HepG2 (cell line): ENCODE measurements at regions not wholly inside any gene's neighbourhood (a gene's known extent, or its start where the extent isn't known, plus 50 kb on each side); places are given as distances from the start of the nearest gene placed in this dataset.

ENCODE experiments used
- ATAC-seq: fragments of 200-7000 bp; cut with Tn5 transposase; 3 replicates; pipeline ENCODE4 v1.9.1; 2020; ENCODE audit warnings: mild to moderate bottlenecking, moderate library complexity
- BruUV-seq: library from RNA; stranded (reverse); fragments of 400-500 nt; replicated peaks from 2 replicates; lab custom pipeline; 2021; lab: Mats Ljungman, UMichigan
- CTCF ChIA-PET: fragments of 300-600 bp; formaldehyde crosslinking; extraction: SDS; loops from one replicate; lab custom pipeline; 2021; ENCODE audit warnings: low total read pairs, inconsistent platforms, low intra/inter-chr PET ratio; lab: Yijun Ruan, JAX
- POLR2A ChIA-PET: fragments of 350-600 bp; sonication (Branson Sonifier 250); formaldehyde crosslinking; loops from one replicate; lab custom pipeline; 2020; ENCODE audit warnings: antibody characterized with exemption, inconsistent platforms; lab: Yijun Ruan, JAX
- DNase-seq: peaks from one replicate; pipeline ENCODE4 v3.0.0-alpha.2; 2015; ENCODE audit warnings: low spot score
- FAIRE-seq: peaks from 3 replicates; lab custom pipeline; 2011; peaks lifted over from hg19 to GRCh38; lab: Jason Lieb, UNC
- H2AFZ ChIP-seq: one replicate; pipeline ENCODE4 v1.6.1; 2011; ENCODE audit warnings: low read length, inconsistent platforms
- H3K27ac ChIP-seq: fragments of 300-600 bp; 3 replicates; pipeline ENCODE4 v1.8.0; 2011; ENCODE audit warnings: mixed run types, mild to moderate bottlenecking, mixed read lengths, low read length, inconsistent platforms; ENCODE audit not compliant: insufficient read depth; ENCODE audit errors: extremely low read length
- H3K27me3 ChIP-seq, 2 experiments: fragments of 200-600 bp in 1 of 2; 2 replicates in 1 of 2; 3 replicates in 1 of 2; pipeline versions ENCODE4 v1.6.0 to v1.8.0; 2011; ENCODE audit warnings: low read length in 2 of 2, mild to moderate bottlenecking in 2 of 2, moderate library complexity in 2 of 2, inconsistent platforms in 1 of 2; ENCODE audit not compliant: insufficient read depth in 2 of 2, control insufficient read depth in 1 of 2
- H3K36me3 ChIP-seq, 2 experiments: fragments of 200-600 bp in 1 of 2; replicated peaks in 1 of 2; 2 replicates in 1 of 2; 3 replicates in 1 of 2; pipeline versions ENCODE4 v1.5.1 to v1.8.0; 2011; ENCODE audit warnings: low read length in 2 of 2, inconsistent platforms in 1 of 2; ENCODE audit not compliant: insufficient read depth in 2 of 2, control insufficient read depth in 1 of 2
- H3K4me1 ChIP-seq: 2 replicates; pipeline ENCODE4 v1.5.1; 2012; ENCODE audit warnings: low read length, inconsistent platforms; ENCODE audit not compliant: insufficient read depth
- H3K4me2 ChIP-seq: 2 replicates; pipeline ENCODE4 v1.6.0; 2011; ENCODE audit warnings: low read depth, low read length, inconsistent platforms
- H3K4me3 ChIP-seq, 3 experiments: fragments of 200-600 bp in 1 of 3; sonication (generic), shearing (Covaris generic) in 1 of 3; replicated peaks in 1 of 3; 2 replicates each; pipeline ENCODE4 v1.5.1; 2011 to 2016; ENCODE audit warnings: low read length in 3 of 3, inconsistent platforms in 2 of 3, low read depth in 2 of 3, mild to moderate bottlenecking in 2 of 3, control low read depth in 1 of 3, mixed read lengths in 1 of 3; ENCODE audit not compliant: insufficient read depth in 1 of 3
- H3K79me2 ChIP-seq: one replicate; pipeline ENCODE4 v1.6.1; 2011; ENCODE audit warnings: low read length, inconsistent platforms; ENCODE audit not compliant: insufficient read depth
- H3K9ac ChIP-seq: 2 replicates; pipeline ENCODE4 v1.6.0; 2011; ENCODE audit warnings: mild to moderate bottlenecking, low read depth, low read length, inconsistent platforms; ENCODE audit not compliant: insufficient read depth
- H3K9me3 ChIP-seq: 2 replicates; pipeline ENCODE4 v1.5.1; 2012; ENCODE audit warnings: mild to moderate bottlenecking, low read length
- H4K20me1 ChIP-seq: 2 replicates; pipeline ENCODE4 v1.6.0; 2011; ENCODE audit warnings: inconsistent platforms, mild to moderate bottlenecking, low read length, moderate library complexity; ENCODE audit not compliant: insufficient read depth
- EZH2 ChIP-seq: conservative IDR thresholded peaks from 2 replicates; pipeline ENCODE4 v1.6.1; 2012; ENCODE audit warnings: mild to moderate bottlenecking, low read depth, low read length, moderate library complexity
- RFX3 ChIP-seq: IDR thresholded peaks from 2 replicates; pipeline ENCODE4 v1.6.1; 2016; ENCODE audit warnings: missing biosample characterization, missing genetic modification reagents
- RFX5 ChIP-seq: IDR thresholded peaks from 2 replicates; pipeline ENCODE4 v1.6.1; 2011; ENCODE audit warnings: low read depth, low read length, improper control_type of control experiment
- RXRA ChIP-seq: sonication (generic); formaldehyde crosslinking; IDR thresholded peaks from 2 replicates; pipeline ENCODE4 v1.5.1; 2020; ENCODE audit warnings: missing genetic modification reagents
- SKI ChIP-seq: fragments of 450-650 bp; IDR thresholded peaks from one replicate; pipeline ENCODE4 v1.6.1; 2018; ENCODE audit warnings: mild to moderate bottlenecking; ENCODE audit not compliant: partially characterized antibody
- SMAD3 ChIP-seq: sonication (generic); formaldehyde crosslinking; IDR thresholded peaks from 2 replicates; pipeline ENCODE4 v1.4.0; 2020; ENCODE audit warnings: missing genetic modification reagents
- SNAPC2 ChIP-seq: sonication (generic); formaldehyde crosslinking; IDR thresholded peaks from 2 replicates; pipeline ENCODE4 v1.8.1; 2022; ENCODE audit warnings: mild to moderate bottlenecking, missing genetic modification reagents
- TFDP1 ChIP-seq: IDR thresholded peaks from 2 replicates; pipeline ENCODE4 v1.6.1; 2016; ENCODE audit warnings: missing compliant biosample characterization, missing genetic modification reagents, borderline replicate concordance
- XBP1 ChIP-seq: sonication (generic); formaldehyde crosslinking; IDR thresholded peaks from 2 replicates; pipeline ENCODE4 v1.5.0; 2020; ENCODE audit warnings: missing genetic modification reagents
- ZFP90 ChIP-seq: sonication (generic); formaldehyde crosslinking; IDR thresholded peaks from 2 replicates; pipeline ENCODE4 v1.8.0; 2022; ENCODE audit warnings: missing genetic modification reagents, mild to moderate bottlenecking, inconsistent platforms, borderline replicate concordance
- ZNF142 ChIP-seq: sonication (generic); formaldehyde crosslinking; IDR thresholded peaks from 2 replicates; pipeline ENCODE4 v1.4.0; 2020; ENCODE audit warnings: missing genetic modification reagents
- ZNF143 ChIP-seq: sonication (generic); formaldehyde crosslinking; IDR thresholded peaks from 2 replicates; pipeline ENCODE4 v1.4.0; 2020; ENCODE audit warnings: missing genetic modification reagents
- ZNF234 ChIP-seq: sonication (generic); formaldehyde crosslinking; conservative IDR thresholded peaks from 2 replicates; pipeline ENCODE4 v1.5.1; 2020; ENCODE audit warnings: mild to moderate bottlenecking, missing genetic modification reagents
- ZNF496 ChIP-seq: sonication (generic); formaldehyde crosslinking; IDR thresholded peaks from 2 replicates; pipeline ENCODE4 v1.8.1; 2023; ENCODE audit warnings: mild to moderate bottlenecking, moderate library complexity, missing genetic modification reagents; ENCODE audit not compliant: insufficient replicate concordance
- ZNF547 ChIP-seq: sonication (generic); formaldehyde crosslinking; IDR thresholded peaks from 2 replicates; pipeline ENCODE4 v1.5.1; 2020; ENCODE audit warnings: mild to moderate bottlenecking, missing genetic modification reagents
- ZNF580 ChIP-seq: IDR thresholded peaks from 2 replicates; pipeline ENCODE4 v1.6.1; 2016; ENCODE audit warnings: low read depth, borderline replicate concordance
- ZNF605 ChIP-seq: sonication (generic); formaldehyde crosslinking; IDR thresholded peaks from 2 replicates; pipeline ENCODE4 v1.8.0; 2022; ENCODE audit warnings: mild to moderate bottlenecking, missing genetic modification reagents
- WGBS: methylation state at CpG from one replicate; pipeline ENCODE4 v1.1.6; 2017; ENCODE audit warnings: low lambda C conversion rate; 5-methylcytosine and 5-hydroxymethylcytosine counted together
- in situ Hi-C: cut with HindIII; loops from 2 replicates; pipeline ENCODE4 v1.10.0; 2017; ENCODE audit warnings: low pct_unique_long_range_greater_than_20kb; ENCODE audit not compliant: extremely low pct_ligation_motif_present
- intact Hi-C: fragments of 100-400 bp; cut with micrococcal nuclease; formaldehyde crosslinking; loops from one replicate; pipeline ENCODE4 v1.10.0; 2022; ENCODE audit not compliant: unreplicated experiment
- TF ChIP-seq, protein P1 (sequence below): sonication (generic); formaldehyde crosslinking; IDR thresholded peaks from 2 replicates; pipeline ENCODE4 v1.4.0; 2020; ENCODE audit warnings: missing genetic modification reagents, borderline replicate concordance

- no peak for DNase-seq
- POLR2A ChIA-PET: no interaction called here
- 0% methylated on average over 2 of the region's 2 CpGs for WGBS
- Histone ChIP-seq H3K9ac (no peak overlapping the region), H3K27me3 (no peaks in the 10 kb centered on the region), H4K20me1 (no peaks in the 10 kb centered on the region), H3K4me1 (peaks cover 8% of the 10 kb centered on the region), H3K4me3 (no peak overlapping the region), H3K36me3 (no peaks in the 10 kb centered on the region), H3K4me2 (no peak overlapping the region), H3K27ac (no peak overlapping the region), H3K9me3 (no peaks in the 10 kb centered on the region), H3K79me2 (no peaks in the 10 kb centered on the region), H2AFZ (no peak overlapping the region)
- no peak for FAIRE-seq
- in situ Hi-C loops: no loop called here
- no peak for TF ChIP-seq RFX3 (CRISPR knock-in tag)
- TF ChIP-seq ZNF605 (CRISPR knock-in tag): no peak
- no peak for TF ChIP-seq ZNF496 (CRISPR knock-in tag)
- TF ChIP-seq RFX5: no peak
- no peak for TF ChIP-seq RXRA
- TF ChIP-seq EZH2: no peak
- no peak for TF ChIP-seq SNAPC2
- TF ChIP-seq ZNF143: no peak
- TF ChIP-seq ZNF142 (CRISPR knock-in tag): no peak
- no peak for TF ChIP-seq ZNF580
- TF ChIP-seq SKI: no peak
- no peak for TF ChIP-seq ZNF547 (CRISPR knock-in tag)
- TF ChIP-seq, protein P1, sequence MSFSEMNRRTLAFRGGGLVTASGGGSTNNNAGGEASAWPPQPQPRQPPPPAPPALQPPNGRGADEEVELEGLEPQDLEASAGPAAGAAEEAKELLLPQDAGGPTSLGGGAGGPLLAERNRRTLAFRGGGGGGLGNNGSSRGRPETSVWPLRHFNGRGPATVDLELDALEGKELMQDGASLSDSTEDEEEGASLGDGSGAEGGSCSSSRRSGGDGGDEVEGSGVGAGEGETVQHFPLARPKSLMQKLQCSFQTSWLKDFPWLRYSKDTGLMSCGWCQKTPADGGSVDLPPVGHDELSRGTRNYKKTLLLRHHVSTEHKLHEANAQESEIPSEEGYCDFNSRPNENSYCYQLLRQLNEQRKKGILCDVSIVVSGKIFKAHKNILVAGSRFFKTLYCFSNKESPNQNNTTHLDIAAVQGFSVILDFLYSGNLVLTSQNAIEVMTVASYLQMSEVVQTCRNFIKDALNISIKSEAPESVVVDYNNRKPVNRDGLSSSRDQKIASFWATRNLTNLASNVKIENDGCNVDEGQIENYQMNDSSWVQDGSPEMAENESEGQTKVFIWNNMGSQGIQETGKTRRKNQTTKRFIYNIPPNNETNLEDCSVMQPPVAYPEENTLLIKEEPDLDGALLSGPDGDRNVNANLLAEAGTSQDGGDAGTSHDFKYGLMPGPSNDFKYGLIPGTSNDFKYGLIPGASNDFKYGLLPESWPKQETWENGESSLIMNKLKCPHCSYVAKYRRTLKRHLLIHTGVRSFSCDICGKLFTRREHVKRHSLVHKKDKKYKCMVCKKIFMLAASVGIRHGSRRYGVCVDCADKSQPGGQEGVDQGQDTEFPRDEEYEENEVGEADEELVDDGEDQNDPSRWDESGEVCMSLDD (CRISPR knock-in tag): no peak
- TF ChIP-seq XBP1 (CRISPR knock-in tag): no peak
- TF ChIP-seq SMAD3 (CRISPR knock-in tag): no peak
- no peak for TF ChIP-seq ZFP90 (CRISPR knock-in tag)
- TF ChIP-seq TFDP1 (CRISPR knock-in tag): no peak
- TF ChIP-seq ZNF234 (CRISPR knock-in tag): no peak
- ATAC-seq: no peak
- intact Hi-C loops: no loop called here
- no TSS peak for BruUV-seq
- CTCF ChIA-PET: no interaction called here
These were observed 330.3 kb upstream of the ARGLU1 start for GRCh38 chr13:106898231-106898630.
